OCI-M2 (cell line): ENCODE measurements at regions not wholly inside any gene's neighbourhood (a gene's known extent, or its start where the extent isn't known, plus 50 kb on each side); places are given as distances from the start of the nearest gene placed in this dataset.

ENCODE experiments used
- DNase-seq: peaks from one replicate; lab custom pipeline; 2025; ENCODE audit not compliant: unreplicated experiment; lab: John Stamatoyannopoulos, UW

DNA sequence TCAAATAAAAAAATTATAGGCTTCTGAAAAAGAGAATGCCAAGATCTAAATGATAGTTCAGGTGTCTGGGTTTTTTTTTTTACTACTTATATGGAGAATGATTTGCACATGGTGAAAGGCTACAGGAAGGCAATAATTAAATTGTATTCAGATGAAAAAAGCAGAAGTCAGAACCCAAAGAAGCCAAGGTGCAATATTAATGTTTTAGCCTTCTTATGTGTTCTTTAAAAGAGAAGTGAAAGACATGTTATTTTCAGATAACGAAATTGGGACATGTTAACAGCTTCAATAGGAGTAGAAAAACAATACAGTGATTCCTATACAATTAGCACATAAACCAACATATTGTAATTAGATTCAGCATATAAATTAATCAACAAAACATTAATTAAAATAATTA is 452.9 kb upstream of the PRMT6 start:
- no peak for DNase-seq

GRCh38 chr1:106608841-106609240 is 447.6 kb upstream of the PRMT6 start:
- no peak for DNase-seq

- DNase-seq = no peak
These were observed 443.4 kb upstream of the PRMT6 start for GRCh38 chr1:106613068-106613467.

DNA sequence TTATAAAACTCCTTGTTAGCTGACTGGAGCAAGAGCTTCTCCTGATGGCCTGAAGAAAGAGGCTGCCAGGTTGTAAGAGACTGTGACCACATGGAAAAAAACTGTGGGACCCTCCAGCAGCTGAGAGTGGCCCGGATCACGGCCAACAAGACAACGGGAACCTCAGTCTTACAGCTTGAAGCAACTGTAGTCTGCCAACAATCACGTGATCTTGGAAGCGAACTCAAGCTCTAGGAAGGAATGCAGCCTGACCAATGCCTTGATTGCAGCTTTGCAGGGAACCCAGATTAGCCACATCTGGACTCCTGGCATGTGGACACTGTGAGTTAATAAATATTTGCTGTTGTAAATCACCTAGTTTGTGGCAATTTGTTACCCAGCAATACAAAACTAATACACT is 442.6 kb upstream of the PRMT6 start:
- no peak for DNase-seq

GRCh38 chr1:106615473-106615872 is 441.0 kb upstream of the PRMT6 start:
- no peak for DNase-seq

GRCh38 chr1:106619080-106619826 is 437.2 kb upstream of the PRMT6 start:
- DNase-seq = no peak

DNA sequence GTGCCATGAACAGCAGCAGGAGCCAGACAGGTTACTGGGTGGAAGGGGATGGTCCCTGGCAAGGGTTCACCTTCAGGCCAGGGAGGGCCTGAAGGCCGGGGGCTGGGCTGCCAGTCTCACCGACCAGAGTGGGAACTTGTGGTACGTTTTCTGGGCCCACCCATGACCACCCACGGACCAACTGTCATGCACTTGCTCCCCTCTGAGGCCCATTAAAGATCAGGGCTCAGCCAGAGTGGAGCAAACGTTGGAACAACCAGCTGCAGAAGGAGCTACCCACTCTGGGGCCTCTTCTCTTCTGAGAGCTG is 436.7 kb upstream of the PRMT6 start:
- DNase-seq = no peak

GRCh38 chr1:106620521-106620954 is 435.9 kb upstream of the PRMT6 start:
- no peak for DNase-seq

DNA sequence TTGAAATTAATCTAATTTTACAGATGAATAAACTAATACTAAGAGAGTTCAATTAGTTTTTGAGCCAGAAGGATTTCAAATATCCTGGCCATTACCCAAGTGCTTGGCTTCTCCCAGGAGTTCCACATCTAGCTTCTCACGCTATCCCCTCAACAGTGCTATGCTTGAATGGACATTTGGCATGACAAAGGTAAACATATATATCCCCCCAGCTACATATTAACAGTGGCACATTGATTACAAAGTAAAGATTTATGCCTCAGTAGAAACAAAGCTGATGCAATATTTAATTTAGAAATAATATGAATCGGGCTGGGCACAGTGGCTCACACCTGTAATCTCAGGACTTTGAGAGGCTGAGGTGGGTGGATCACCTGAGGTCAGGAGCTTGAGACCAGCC is 434.6 kb upstream of the PRMT6 start:
- DNase-seq = no peak

GRCh38 chr1:106637566-106637965 is 418.9 kb upstream of the PRMT6 start:
- no peak for DNase-seq

GRCh38 chr1:106646261-106646784 is 410.2 kb upstream of the PRMT6 start:
- DNase-seq = no peak

- no peak for DNase-seq
These were observed 409.7 kb upstream of the PRMT6 start for GRCh38 chr1:106646816-106647215.

DNA sequence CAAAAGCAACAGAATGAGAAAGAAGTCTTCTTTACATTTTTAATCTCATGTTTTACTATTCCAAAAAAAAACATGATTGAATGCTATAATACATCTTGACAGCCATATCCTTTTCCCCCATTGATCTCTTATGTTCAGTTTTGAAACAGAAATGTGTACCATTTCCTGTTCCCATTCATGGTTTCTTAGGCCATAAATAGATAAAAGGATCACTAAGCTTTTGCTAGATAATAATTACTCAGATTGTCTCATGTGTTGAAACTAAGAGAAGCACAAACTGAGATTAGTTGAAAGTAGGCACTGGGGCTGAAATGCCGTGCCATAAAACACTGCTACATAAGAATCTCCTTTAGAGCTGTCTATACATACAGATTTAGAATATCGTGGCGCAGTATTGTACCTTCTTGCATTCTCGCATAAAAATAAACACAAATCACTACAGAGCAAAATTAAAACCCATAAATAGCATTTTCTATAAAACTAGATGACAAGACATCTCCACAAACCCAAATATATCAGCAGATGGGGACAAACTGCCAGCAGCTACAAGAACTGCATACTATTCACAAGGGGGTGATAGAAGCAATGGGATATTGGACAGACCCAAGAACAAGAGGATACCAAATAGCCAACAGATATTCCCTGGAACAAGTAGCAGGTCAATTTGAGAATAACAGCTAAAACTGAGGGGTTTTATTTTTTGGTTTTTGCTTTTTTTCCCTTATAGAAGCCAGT is 405.3 kb upstream of the PRMT6 start:
- no peak for DNase-seq

DNA sequence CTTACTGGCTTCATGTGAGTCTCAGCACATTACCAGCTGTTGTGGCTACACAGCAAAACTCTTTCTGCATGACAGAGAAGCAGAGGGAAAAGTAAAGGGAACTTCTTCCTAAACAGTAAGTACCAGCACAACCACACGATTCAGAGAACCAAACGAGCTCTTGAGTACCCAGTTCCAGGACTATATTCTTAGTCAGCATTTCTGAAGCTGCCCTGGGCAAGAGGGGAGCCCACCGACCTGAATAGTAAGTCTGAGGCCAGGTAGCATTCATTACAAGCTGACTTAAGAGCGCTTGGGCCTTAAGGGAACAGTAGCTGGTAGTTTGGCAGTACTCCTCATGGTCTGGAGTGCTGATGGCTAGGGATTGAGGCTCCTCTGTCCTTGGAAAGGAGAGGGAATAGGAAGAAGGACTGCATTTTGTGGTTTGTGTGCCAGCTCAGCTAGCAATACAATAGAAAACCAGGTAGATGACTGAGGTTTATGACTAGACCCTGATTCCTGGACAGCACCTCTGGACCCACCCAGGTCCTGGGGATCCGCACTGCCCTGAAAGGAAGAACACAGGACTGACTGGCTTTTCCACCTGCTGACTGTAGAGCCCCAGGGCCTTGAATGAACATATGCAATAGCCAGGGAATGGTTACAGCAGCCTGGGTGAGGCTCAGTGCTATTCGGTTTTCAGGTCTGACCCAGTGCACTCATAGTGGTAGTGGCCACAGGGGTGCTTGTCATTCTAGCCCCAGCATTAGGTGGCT is 396.8 kb upstream of the PRMT6 start:
- no peak for DNase-seq

GRCh38 chr1:106675558-106675957 is 380.9 kb upstream of the PRMT6 start:
- no peak for DNase-seq

DNA sequence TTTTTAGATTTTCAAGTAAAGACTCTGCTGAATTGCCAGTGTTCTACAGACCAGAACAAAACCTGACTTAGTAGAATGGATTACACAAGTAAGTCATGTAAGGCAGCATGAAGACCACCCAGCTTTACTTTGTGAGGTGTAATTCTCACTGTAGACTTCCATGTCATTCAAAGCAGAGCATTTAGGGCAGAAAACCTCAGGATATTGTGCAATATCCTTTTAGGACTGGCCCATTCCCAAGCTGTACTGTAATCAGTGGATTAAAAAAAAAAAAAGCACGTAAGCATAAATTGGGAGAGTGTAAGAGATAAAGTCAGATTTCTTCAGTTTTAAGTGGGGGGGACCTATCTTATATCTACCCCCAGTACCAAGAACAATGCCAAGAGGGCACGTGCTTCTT is 380.5 kb upstream of the PRMT6 start:
- no peak for DNase-seq

- no peak for DNase-seq
These were observed 379.3 kb upstream of the PRMT6 start for GRCh38 chr1:106677181-106677580.

DNA sequence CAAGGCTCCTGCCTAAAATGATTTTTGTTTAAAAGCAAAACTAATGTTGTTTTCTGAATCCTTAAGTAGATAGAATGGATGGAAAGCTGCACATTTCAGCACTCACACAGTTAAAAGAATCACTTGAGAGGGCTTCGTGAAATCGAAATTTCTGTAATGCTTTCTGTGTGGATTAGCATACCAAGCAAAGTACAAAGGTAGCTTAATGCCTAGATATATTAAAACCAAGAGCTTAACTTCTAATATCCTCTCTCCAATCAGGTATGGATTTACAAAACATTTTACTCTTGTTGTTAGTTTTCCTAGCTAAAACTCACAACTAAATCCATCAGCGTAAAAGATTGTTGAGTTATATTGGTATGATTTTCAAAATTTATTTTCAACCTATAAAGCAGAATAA is 378.8 kb upstream of the PRMT6 start:
- DNase-seq = no peak

DNA sequence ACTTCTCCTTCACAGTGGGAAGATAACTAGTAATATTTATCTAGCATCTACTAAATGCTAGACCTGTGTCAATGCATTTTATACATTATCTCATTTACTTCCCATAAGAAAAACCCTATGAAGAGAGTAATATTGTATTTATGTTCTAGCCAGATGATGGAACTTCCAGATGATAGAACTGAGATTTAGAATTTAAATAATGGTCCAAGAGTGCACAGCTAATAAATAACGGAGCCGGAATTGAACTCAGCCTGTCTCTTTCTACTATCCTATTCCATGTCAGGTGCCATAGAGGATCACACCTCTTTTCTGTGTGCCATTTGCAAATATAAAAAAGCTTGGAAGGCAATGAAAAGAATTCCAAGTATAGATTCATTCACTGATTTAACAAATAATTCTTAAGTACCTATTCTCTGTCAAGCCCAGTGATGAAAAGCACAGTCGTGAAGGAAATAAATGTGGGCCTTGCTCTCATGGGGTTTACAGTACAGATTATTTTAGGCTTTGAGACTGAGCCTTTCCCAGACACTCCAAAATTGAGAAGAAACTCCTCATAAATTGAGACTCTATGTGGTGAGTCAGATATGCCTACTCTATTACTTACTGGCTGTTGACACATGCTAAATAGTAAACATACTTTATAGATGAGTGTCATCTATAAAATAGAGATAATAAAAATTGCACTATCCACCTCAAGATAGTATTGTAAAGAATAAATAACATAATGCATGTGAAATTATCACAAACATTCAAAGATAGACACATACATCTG is 378.0 kb upstream of the PRMT6 start:
- no peak for DNase-seq

DNA sequence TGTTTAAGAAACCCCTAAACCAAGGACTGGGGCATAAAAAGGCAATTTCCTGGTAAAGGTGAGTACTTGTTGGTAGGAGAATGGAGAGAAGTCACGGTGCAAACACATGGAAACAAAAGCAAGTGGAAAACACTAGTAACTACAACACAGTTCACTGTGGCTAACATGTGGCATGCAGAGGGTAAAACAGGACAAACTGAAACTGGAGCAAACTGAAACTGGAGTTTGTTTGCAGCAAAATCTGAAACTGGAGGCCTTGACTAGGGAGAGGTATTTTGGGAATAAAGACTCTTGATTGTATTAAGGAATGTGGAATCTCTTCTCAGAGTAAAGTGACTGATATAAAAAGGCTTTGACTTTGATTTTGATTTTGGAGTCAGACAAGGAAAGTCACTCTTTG is 376.3 kb upstream of the PRMT6 start:
- no peak for DNase-seq

DNA sequence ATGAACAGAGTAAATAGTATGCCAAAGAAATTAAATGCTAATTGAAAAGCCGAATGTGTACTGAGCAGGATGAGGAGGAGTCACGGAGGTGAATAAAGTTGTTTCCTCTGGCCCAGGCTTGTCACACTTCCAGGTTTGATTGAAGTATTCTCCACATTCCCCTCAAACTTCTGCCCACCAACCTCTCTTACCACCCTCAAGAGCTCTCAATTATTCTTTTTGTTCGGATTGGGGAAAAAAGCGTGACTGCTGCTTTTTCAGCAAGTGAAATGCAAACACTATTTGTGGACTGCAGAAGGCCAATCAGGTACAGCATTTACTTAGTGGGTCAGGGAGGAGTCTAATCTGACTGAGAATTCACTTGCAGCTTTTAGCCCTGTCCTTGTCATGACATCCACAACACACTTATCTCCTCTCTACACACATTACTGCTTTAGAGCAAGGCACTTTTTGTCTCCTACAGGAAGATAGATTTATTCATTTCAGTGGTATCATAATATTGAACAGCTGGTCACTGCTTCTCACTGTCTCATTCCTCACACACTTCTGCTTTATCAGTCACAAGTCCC is 375.6 kb upstream of the PRMT6 start:
- no peak for DNase-seq
